OCI-LY7 (cell line): ENCODE measurements at regions not wholly inside any gene's neighbourhood (a gene's known extent, or its start where the extent isn't known, plus 50 kb on each side); places are given as distances from the start of the nearest gene placed in this dataset.

Source experiments
- CTCF ChIP-seq: fragments of 200-600 bp; sonication (generic); conservative IDR thresholded peaks from 2 replicates; pipeline ENCODE4 v1.5.1; 2014; ENCODE audit warnings: mild to moderate bottlenecking, antibody characterized with exemption, low read length, moderate library complexity, mixed read lengths
- EZH2phosphoT487 ChIP-seq: fragments of 200-600 bp; sonication (generic); IDR thresholded peaks from 2 replicates; pipeline ENCODE4 v1.6.1; 2018; ENCODE audit warnings: low read depth, borderline replicate concordance, mild to moderate bottlenecking, mixed run types, antibody characterized with exemption, low read length, moderate library complexity, mixed read lengths

- TF ChIP-seq EZH2phosphoT487 = no peak
- TF ChIP-seq CTCF = no peak
Observed at GRCh38 chr15:38164061-38164460, 88.6 kb upstream of the SPRED1 start.
